B cell (primary cell): ENCODE measurements at regions not wholly inside any gene's neighbourhood (a gene's known extent, or its start where the extent isn't known, plus 50 kb on each side); places are given as distances from the start of the nearest gene placed in this dataset.
"Not testable (repeated sequence)": the region's sequence is repeated elsewhere in the genome, so short reads cannot be mapped to it uniquely, and the experiment has no call there.

Experiments
- ATAC-seq: fragments of 200-7000 bp; cut with Tn5 transposase; one replicate; pipeline ENCODE4 v1.10.0; 2021; ENCODE audit warnings: low read depth, mild to moderate bottlenecking, moderate number of reproducible peaks, moderate library complexity
- CTCF ChIA-PET: fragments of 350-600 bp; sonication (Branson Sonifier 250); formaldehyde crosslinking; loops from one replicate; lab custom pipeline; 2021; ENCODE audit warnings: antibody characterized with exemption, inconsistent platforms; lab: Charles Lee
- POLR2A ChIA-PET: fragments of 350-600 bp; sonication (Branson Sonifier 250); formaldehyde crosslinking; loops from one replicate; lab custom pipeline; 2021; ENCODE audit warnings: antibody characterized with exemption; lab: Charles Lee
- DNase-seq: peaks from one replicate; pipeline ENCODE4 v3.0.0; 2013
- H2AFZ ChIP-seq: 2 replicates; pipeline ENCODE4 v1.6.1; 2012; ENCODE audit warnings: mild to moderate bottlenecking, low read depth, low read length; ENCODE audit not compliant: insufficient read depth, poor library complexity, severe bottlenecking
- H3K27ac ChIP-seq, 2 donors: 1 replicate in 1 of 2; 2 replicates in 1 of 2; pipeline ENCODE4 v1.5.1; 2012 to 2013; ENCODE audit warnings: low read length in 2 of 2, mild to moderate bottlenecking in 2 of 2, moderate library complexity in 1 of 2
- H3K27me3 ChIP-seq, 4 experiments: fragments of 200-600 bp in 1 of 4; sonication (generic) in 1 of 4; replicated peaks in 1 of 4; 1 replicate in 2 of 4; 2 replicates in 2 of 4; pipeline versions ENCODE4 v1.6.1 to v1.7.0; 2013 to 2016; ENCODE audit warnings: low read length in 3 of 4, mild to moderate bottlenecking in 2 of 4, mixed read lengths in 1 of 4, moderate library complexity in 1 of 4; ENCODE audit not compliant: insufficient read depth in 4 of 4, control insufficient read depth in 3 of 4; ENCODE audit errors: control extremely low read depth in 1 of 4
- H3K36me3 ChIP-seq, 2 experiments: replicated peaks in 1 of 2; 1 replicate in 1 of 2; 2 replicates in 1 of 2; pipeline versions ENCODE4 v1.6.1 to v1.7.1; 2013; ENCODE audit warnings: low read length in 1 of 2; ENCODE audit not compliant: insufficient read depth in 2 of 2, control insufficient read depth in 1 of 2; ENCODE audit errors: control extremely low read depth in 1 of 2, extremely low read depth in 1 of 2
- H3K4me1 ChIP-seq, 2 donors: fragments of 200-600 bp in 1 of 2; sonication (generic) in 1 of 2; 1 replicate in 1 of 2; 2 replicates in 1 of 2; pipeline versions ENCODE4 v1.5.1 to v1.6.1; 2013 to 2017; ENCODE audit warnings: low read length in 2 of 2; ENCODE audit not compliant: control insufficient read depth in 2 of 2, insufficient read depth in 2 of 2
- H3K4me2 ChIP-seq: replicated peaks from 2 replicates; pipeline ENCODE3; 2012; ENCODE audit warnings: mild to moderate bottlenecking, low read depth, low read length; ENCODE audit not compliant: poor library complexity, severe bottlenecking
- H3K4me3 ChIP-seq, 5 experiments: fragments of 200-600 bp in 1 of 5; sonication (generic) in 1 of 5; 1 replicate in 3 of 5; 2 replicates in 2 of 5; pipeline versions ENCODE4 v1.5.1 to v1.7.0; 2011 to 2016; ENCODE audit warnings: low read length in 4 of 5, mild to moderate bottlenecking in 4 of 5, low read depth in 2 of 5, control low read depth in 1 of 5, moderate library complexity in 1 of 5; ENCODE audit not compliant: insufficient read depth in 1 of 5; ENCODE audit errors: control extremely low read depth in 1 of 5, extremely low read depth in 1 of 5
- H3K79me2 ChIP-seq: fragments of 200-600 bp; sonication (generic); one replicate; pipeline ENCODE4 v1.6.0; 2016; ENCODE audit warnings: low read length; ENCODE audit not compliant: control insufficient read depth, insufficient read depth
- H3K9ac ChIP-seq: fragments of 200-600 bp; sonication (generic); 2 replicates; pipeline ENCODE4 v1.6.1; 2017; ENCODE audit warnings: mild to moderate bottlenecking, low read length, moderate library complexity
- H3K9me3 ChIP-seq, 3 donors: one replicate each; pipeline versions ENCODE4 v1.6.1 to v1.7.1; 2013; ENCODE audit warnings: low read length in 2 of 3; ENCODE audit not compliant: control insufficient read depth in 2 of 3, insufficient read depth in 1 of 3; ENCODE audit errors: control extremely low read depth in 1 of 3
- H4K20me1 ChIP-seq: 2 replicates; pipeline ENCODE4 v1.6.0; 2012; ENCODE audit warnings: mild to moderate bottlenecking, low read length; ENCODE audit not compliant: insufficient read depth, control insufficient read depth, poor library complexity, severe bottlenecking
- H3K27ac Mint-ChIP-seq: one replicate; pipeline ENCODE4 v1.8.0; 2021; ENCODE audit warnings: mixed read lengths
- H3K27me3 Mint-ChIP-seq: one replicate; pipeline ENCODE4 v1.8.0; 2021; ENCODE audit warnings: mixed read lengths
- H3K4me1 Mint-ChIP-seq: one replicate; pipeline ENCODE4 v1.8.0; 2021; ENCODE audit warnings: mixed read lengths
- H3K4me3 Mint-ChIP-seq: one replicate; pipeline ENCODE4 v1.8.0; 2021; ENCODE audit warnings: mixed read lengths
- H3K9me3 Mint-ChIP-seq: one replicate; pipeline ENCODE4 v1.8.0; 2022; ENCODE audit warnings: mixed read lengths; ENCODE audit not compliant: insufficient read depth
- CTCF ChIP-seq: fragments of 200-600 bp; IDR thresholded peaks from one replicate; pipeline ENCODE4 v1.8.0; 2022; ENCODE audit warnings: antibody characterized with exemption, mild to moderate bottlenecking
- EZH2 ChIP-seq: IDR thresholded peaks from 2 replicates; pipeline ENCODE4 v1.6.1; 2012; ENCODE audit warnings: borderline replicate concordance, low read depth, mild to moderate bottlenecking, moderate library complexity, low read length; ENCODE audit not compliant: insufficient read depth, poor library complexity, severe bottlenecking
- WGBS: methylation state at CpG from one replicate; pipeline ENCODE4 v1.1.5; 2013; ENCODE audit warnings: missing lambda C conversion rate; ENCODE audit not compliant: insufficient coverage; 5-methylcytosine and 5-hydroxymethylcytosine counted together
- intact Hi-C: fragments of 100-400 bp; cut with micrococcal nuclease; formaldehyde crosslinking; loops from one replicate; pipeline ENCODE4 v1.10.0; 2022

- POLR2A ChIA-PET: no interaction called here
- Histone ChIP-seq H4K20me1 (no peaks in the 10 kb centered on the region), H3K27ac (no peak overlapping the region), H3K9me3 (no peaks in the 10 kb centered on the region), H3K36me3 (no peaks in the 10 kb centered on the region), H3K4me2 (no peak overlapping the region), H2AFZ (no peak overlapping the region), H3K27me3 (no peaks in the 10 kb centered on the region), H3K9ac (no peak overlapping the region), H3K4me3 (no peak overlapping the region), H3K79me2 (no peaks in the 10 kb centered on the region), H3K4me1 (no peaks in the 10 kb centered on the region)
- intact Hi-C loops: no loop called here
- ATAC-seq: no peak
- TF ChIP-seq CTCF (no peak), EZH2 (no peak)
- H3K9me3 Mint-ChIP-seq: no peaks in the 10 kb centered on the region
- H3K27ac Mint-ChIP-seq: no peak overlapping the region
- no peak for DNase-seq
- WGBS: 92% methylated on average over 7 of the region's 10 CpGs
- H3K4me1 Mint-ChIP-seq: no peaks in the 10 kb centered on the region
- H3K27me3 Mint-ChIP-seq: no peaks in the 10 kb centered on the region
- H3K4me3 Mint-ChIP-seq: no peak overlapping the region
- CTCF ChIA-PET: no interaction called here
Observed at GRCh38 chr11:41536021-41536568, 76.6 kb upstream of the LRRC4C start.

- intact Hi-C loops, H3K9ac ChIP-seq, H3K27ac Mint-ChIP-seq, H3K4me3 ChIP-seq, H3K4me1 Mint-ChIP-seq, ATAC-seq, H3K9me3 Mint-ChIP-seq, H3K4me1 ChIP-seq, H4K20me1 ChIP-seq, H3K27ac ChIP-seq, H2AFZ ChIP-seq, H3K79me2 ChIP-seq, H3K36me3 ChIP-seq, H3K9me3 ChIP-seq, H3K4me3 Mint-ChIP-seq, CTCF ChIA-PET, H3K27me3 ChIP-seq, DNase-seq, H3K27me3 Mint-ChIP-seq, H3K4me2 ChIP-seq, POLR2A ChIA-PET: not testable (repeated sequence)
- 89% methylated on average over 1 of the region's 3 CpGs for WGBS
Observed at GRCh38 chr11:41544902-41545301, 85.5 kb upstream of the LRRC4C start.
